ENCODE measurements at regions not wholly inside any gene's neighbourhood (a gene's known extent, or its start where the extent isn't known, plus 50 kb on each side); places are given as distances from the start of the nearest gene placed in this dataset.

DNA sequence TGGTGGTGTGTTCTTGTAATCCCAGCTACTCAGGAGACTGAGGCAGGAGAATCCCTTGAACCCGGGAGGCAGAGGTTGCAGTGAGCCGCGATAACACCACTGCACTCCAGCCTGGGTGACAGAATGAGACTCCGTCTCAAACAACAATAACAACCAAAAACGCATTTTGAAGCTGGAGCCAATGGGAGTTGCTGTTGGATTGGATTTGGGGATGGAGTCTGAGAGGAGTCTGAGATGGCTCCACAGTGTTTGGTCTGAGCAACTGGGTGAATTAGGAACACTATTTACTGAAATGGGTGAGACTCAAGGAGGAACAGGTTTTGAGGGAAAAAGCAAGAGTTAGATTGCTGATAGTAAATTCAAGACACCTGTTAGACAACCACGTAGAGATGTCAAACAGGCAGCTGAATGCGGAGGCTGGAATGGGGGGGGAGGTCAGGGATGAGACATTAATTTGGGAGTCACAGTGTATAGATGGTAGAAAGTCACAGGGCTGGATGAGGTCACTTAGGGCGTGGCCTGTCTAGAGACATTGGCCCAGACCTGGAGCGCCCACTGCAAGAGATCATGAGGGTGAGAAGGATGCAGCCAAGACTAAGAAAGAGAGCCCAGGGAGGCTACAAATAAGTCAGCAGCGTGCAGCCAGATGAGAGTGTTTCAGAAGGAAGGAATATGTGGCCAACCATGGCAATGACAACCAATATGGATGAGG, 56.4 kb downstream of the CYCS start:
- TF ChIP-seq CTCF (IDR thresholded peaks at IDR 0.05; ENCODE audit: borderline replicate concordance, extremely low read depth, low read length, poor library complexity, severe bottlenecking), result no peak
- TF ChIP-seq EZH2 (IDR thresholded peaks at IDR 0.05; ENCODE audit: borderline replicate concordance, low read depth, low read length, severe bottlenecking), result no peak

Data from DND-41 (cell line).